SK-N-SH (cell line): ENCODE measurements at regions not wholly inside any gene's neighbourhood (a gene's known extent, or its start where the extent isn't known, plus 50 kb on each side); places are given as distances from the start of the nearest gene placed in this dataset.

Source experiments
- CTCF ChIA-PET: fragments of 300-600, 350-600 bp; formaldehyde crosslinking; extraction: SDS; loops from one replicate; lab custom pipeline; 2021; lab: Yijun Ruan, JAX
- POLR2A ChIA-PET: fragments of 350-600 bp; sonication (Branson Sonifier 250); formaldehyde crosslinking; extraction: SDS; loops from one replicate; lab custom pipeline; 2020; ENCODE audit warnings: antibody characterized with exemption, inconsistent platforms; lab: Yijun Ruan, JAX
- DNase-seq: peaks from one replicate; pipeline ENCODE4 v3.0.0; 2012
- H2AFZ ChIP-seq: fragments of 200-600 bp; sonication (generic); 2 replicates; pipeline ENCODE4 v1.8.1; 2016; ENCODE audit warnings: antibody characterized with exemption, mild to moderate bottlenecking, low read depth
- H3F3A ChIP-seq: fragments of 200-600 bp; sonication (generic); replicated peaks from 2 replicates; pipeline ENCODE3; 2016; ENCODE audit warnings: antibody characterized with exemption, mild to moderate bottlenecking; ENCODE audit not compliant: insufficient read depth
- H3K27ac ChIP-seq, 2 experiments: fragments of 200-500 bp in 1 of 2; fragments of 200-600 bp in 1 of 2; sonication (Bioruptor generic) in 1 of 2; sonication (generic), shearing (Covaris generic) in 1 of 2; 2 replicates each; pipeline versions ENCODE4 v1.5.1 to v1.6.1; 2014 to 2016; ENCODE audit warnings: low read depth in 2 of 2, inconsistent platforms in 1 of 2, low read length in 1 of 2, mild to moderate bottlenecking in 1 of 2, mixed read lengths in 1 of 2
- H3K27me3 ChIP-seq: fragments of 200-600 bp; sonication (generic), shearing (Covaris generic); 2 replicates; pipeline ENCODE4 v1.6.1; 2016; ENCODE audit warnings: mixed run types; ENCODE audit not compliant: insufficient read depth
- H3K36me3 ChIP-seq, 2 experiments: fragments of 200-500 bp in 1 of 2; fragments of 200-600 bp in 1 of 2; sonication (Bioruptor generic) in 1 of 2; sonication (generic) in 1 of 2; replicated peaks in 1 of 2; 2 replicates each; pipeline versions ENCODE3 to v1.5.1; 2014 to 2016; ENCODE audit warnings: low read length in 1 of 2, mild to moderate bottlenecking in 1 of 2; ENCODE audit not compliant: insufficient read depth in 2 of 2, control insufficient read depth in 1 of 2
- H3K4me1 ChIP-seq, 2 experiments: fragments of 200-500 bp in 1 of 2; fragments of 200-600 bp in 1 of 2; sonication (Bioruptor generic) in 1 of 2; sonication (generic), shearing (Covaris generic) in 1 of 2; 2 replicates each; pipeline versions ENCODE4 v1.5.1 to v1.6.1; 2014 to 2016; ENCODE audit warnings: low read depth in 1 of 2, low read length in 1 of 2, mixed run types in 1 of 2; ENCODE audit not compliant: insufficient read depth in 2 of 2, control insufficient read depth in 1 of 2
- H3K4me2 ChIP-seq: fragments of 200-600 bp; sonication (generic), shearing (Covaris generic); 2 replicates; pipeline ENCODE4 v1.6.1; 2017; ENCODE audit warnings: mixed run types
- H3K4me3 ChIP-seq, 2 experiments: fragments of 200-500 bp in 1 of 2; fragments of 200-600 bp in 1 of 2; sonication (Bioruptor generic) in 1 of 2; sonication (generic), shearing (Covaris generic) in 1 of 2; 2 replicates each; pipeline versions ENCODE4 v1.5.1 to v1.8.1; 2014 to 2016; ENCODE audit warnings: low read depth in 2 of 2, inconsistent platforms in 1 of 2, low read length in 1 of 2, mild to moderate bottlenecking in 1 of 2, mixed read lengths in 1 of 2, moderate library complexity in 1 of 2
- H3K79me2 ChIP-seq: fragments of 200-600 bp; sonication (generic); 2 replicates; pipeline ENCODE4 v1.8.1; 2017; ENCODE audit warnings: mild to moderate bottlenecking; ENCODE audit not compliant: insufficient read depth
- H3K9ac ChIP-seq: fragments of 200-600 bp; sonication (generic); 2 replicates; pipeline ENCODE4 v1.6.1; 2017; ENCODE audit warnings: mixed run types
- H3K9me2 ChIP-seq: fragments of 200-600 bp; sonication (generic); 2 replicates; pipeline ENCODE4 v1.6.1; 2017; ENCODE audit warnings: mixed run types
- H3K9me3 ChIP-seq: fragments of 200-600 bp; sonication (generic); 2 replicates; pipeline ENCODE4 v1.6.1; 2017; ENCODE audit warnings: mixed run types, mild to moderate bottlenecking, moderate library complexity
- H4K20me1 ChIP-seq: fragments of 200-600 bp; sonication (generic); 2 replicates; pipeline ENCODE4 v1.6.1; 2017; ENCODE audit warnings: mild to moderate bottlenecking, mixed run types; ENCODE audit not compliant: insufficient read depth
- CHD2 ChIP-seq: fragments of 150-350 bp; IDR thresholded peaks from 2 replicates; pipeline ENCODE4 v1.6.1; 2018; ENCODE audit warnings: low read length; ENCODE audit not compliant: partially characterized antibody
- ELF1 ChIP-seq: IDR thresholded peaks from 2 replicates; pipeline ENCODE4 v1.4.0; 2012
- EP300 ChIP-seq, 2 experiments: IDR thresholded peaks; 2 replicates each; pipeline versions ENCODE4 v1.4.0 to v1.6.1; 2012; ENCODE audit warnings: borderline replicate concordance in 1 of 2, low read depth in 1 of 2, low read length in 1 of 2
- MEF2A ChIP-seq: IDR thresholded peaks from 2 replicates; pipeline ENCODE4 v1.4.0; 2012; ENCODE audit warnings: low read depth, borderline replicate concordance
- RAD21 ChIP-seq: IDR thresholded peaks from 2 replicates; pipeline ENCODE4 v1.6.1; 2012; ENCODE audit warnings: mild to moderate bottlenecking, low read length
- RCOR1 ChIP-seq: fragments of 150-350 bp; IDR thresholded peaks from 2 replicates; pipeline ENCODE4 v1.6.1; 2017; ENCODE audit warnings: antibody characterized with exemption, low read length
- RFX5 ChIP-seq: IDR thresholded peaks from 2 replicates; pipeline ENCODE4 v1.6.1; 2012; ENCODE audit warnings: mild to moderate bottlenecking, improper control_type of control experiment, low read length
- RXRA ChIP-seq: IDR thresholded peaks from 2 replicates; pipeline ENCODE4 v1.4.0; 2012; ENCODE audit warnings: low read depth, mild to moderate bottlenecking, borderline replicate concordance
- TCF12 ChIP-seq: IDR thresholded peaks from 2 replicates; pipeline ENCODE4 v1.4.0; 2012
- TEAD4 ChIP-seq: IDR thresholded peaks from 2 replicates; pipeline ENCODE4 v1.4.0; 2012; ENCODE audit warnings: mild to moderate bottlenecking, borderline replicate concordance; ENCODE audit not compliant: insufficient read depth
- WGBS: methylation state at CpG from one replicate; pipeline ENCODE4 v1.1.6; 2017; ENCODE audit warnings: low lambda C conversion rate; 5-methylcytosine and 5-hydroxymethylcytosine counted together
- TF ChIP-seq, protein P1 (sequence below): IDR thresholded peaks from 2 replicates; pipeline ENCODE4 v1.4.0; 2012; ENCODE audit warnings: low read depth, borderline replicate concordance
- TF ChIP-seq, protein P2 (sequence below): fragments of 200-600 bp; sonication (generic); IDR thresholded peaks from 2 replicates; pipeline ENCODE4 v1.6.1; 2017; ENCODE audit warnings: antibody characterized with exemption, mild to moderate bottlenecking, moderate library complexity
- TF ChIP-seq, protein P3 (sequence below): IDR thresholded peaks from 2 replicates; pipeline ENCODE4 v1.6.1; 2012; ENCODE audit warnings: mild to moderate bottlenecking, low read depth, low read length, moderate library complexity

GRCh38 chr5:84637662-84638375, 253.1 kb upstream of the EDIL3 start:
- Histone ChIP-seq H3K9ac (no peak overlapping the region), H3K4me1 (no peaks in the 10 kb centered on the region), H4K20me1 (no peaks in the 10 kb centered on the region), H3K27ac (no peak overlapping the region), H2AFZ (no peak overlapping the region), H3K36me3 (no peaks in the 10 kb centered on the region), H3K4me3 (no peak overlapping the region), H3K79me2 (no peaks in the 10 kb centered on the region), H3K9me3 (no peaks in the 10 kb centered on the region), H3K9me2 (no peaks in the 10 kb centered on the region), H3K27me3 (no peaks in the 10 kb centered on the region), H3K4me2 (no peak overlapping the region), H3F3A (no peaks in the 10 kb centered on the region)
- POLR2A ChIA-PET = no interaction called here
- no peak for TF ChIP-seq RAD21
- TF ChIP-seq RCOR1 = no peak
- no peak for TF ChIP-seq TEAD4
- no peak for TF ChIP-seq MEF2A
- TF ChIP-seq, protein P1, sequence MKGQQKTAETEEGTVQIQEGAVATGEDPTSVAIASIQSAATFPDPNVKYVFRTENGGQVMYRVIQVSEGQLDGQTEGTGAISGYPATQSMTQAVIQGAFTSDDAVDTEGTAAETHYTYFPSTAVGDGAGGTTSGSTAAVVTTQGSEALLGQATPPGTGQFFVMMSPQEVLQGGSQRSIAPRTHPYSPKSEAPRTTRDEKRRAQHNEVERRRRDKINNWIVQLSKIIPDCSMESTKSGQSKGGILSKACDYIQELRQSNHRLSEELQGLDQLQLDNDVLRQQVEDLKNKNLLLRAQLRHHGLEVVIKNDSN = no peak
- no peak for TF ChIP-seq EP300 (IDR thresholded peaks at IDR 0.05; ENCODE audit: borderline replicate concordance in 1 of 2, low read depth in 1 of 2, low read length in 1 of 2)
- TF ChIP-seq, protein P2, sequence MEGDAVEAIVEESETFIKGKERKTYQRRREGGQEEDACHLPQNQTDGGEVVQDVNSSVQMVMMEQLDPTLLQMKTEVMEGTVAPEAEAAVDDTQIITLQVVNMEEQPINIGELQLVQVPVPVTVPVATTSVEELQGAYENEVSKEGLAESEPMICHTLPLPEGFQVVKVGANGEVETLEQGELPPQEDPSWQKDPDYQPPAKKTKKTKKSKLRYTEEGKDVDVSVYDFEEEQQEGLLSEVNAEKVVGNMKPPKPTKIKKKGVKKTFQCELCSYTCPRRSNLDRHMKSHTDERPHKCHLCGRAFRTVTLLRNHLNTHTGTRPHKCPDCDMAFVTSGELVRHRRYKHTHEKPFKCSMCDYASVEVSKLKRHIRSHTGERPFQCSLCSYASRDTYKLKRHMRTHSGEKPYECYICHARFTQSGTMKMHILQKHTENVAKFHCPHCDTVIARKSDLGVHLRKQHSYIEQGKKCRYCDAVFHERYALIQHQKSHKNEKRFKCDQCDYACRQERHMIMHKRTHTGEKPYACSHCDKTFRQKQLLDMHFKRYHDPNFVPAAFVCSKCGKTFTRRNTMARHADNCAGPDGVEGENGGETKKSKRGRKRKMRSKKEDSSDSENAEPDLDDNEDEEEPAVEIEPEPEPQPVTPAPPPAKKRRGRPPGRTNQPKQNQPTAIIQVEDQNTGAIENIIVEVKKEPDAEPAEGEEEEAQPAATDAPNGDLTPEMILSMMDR = no peak
- TF ChIP-seq CHD2 = no peak
- TF ChIP-seq, protein P3, sequence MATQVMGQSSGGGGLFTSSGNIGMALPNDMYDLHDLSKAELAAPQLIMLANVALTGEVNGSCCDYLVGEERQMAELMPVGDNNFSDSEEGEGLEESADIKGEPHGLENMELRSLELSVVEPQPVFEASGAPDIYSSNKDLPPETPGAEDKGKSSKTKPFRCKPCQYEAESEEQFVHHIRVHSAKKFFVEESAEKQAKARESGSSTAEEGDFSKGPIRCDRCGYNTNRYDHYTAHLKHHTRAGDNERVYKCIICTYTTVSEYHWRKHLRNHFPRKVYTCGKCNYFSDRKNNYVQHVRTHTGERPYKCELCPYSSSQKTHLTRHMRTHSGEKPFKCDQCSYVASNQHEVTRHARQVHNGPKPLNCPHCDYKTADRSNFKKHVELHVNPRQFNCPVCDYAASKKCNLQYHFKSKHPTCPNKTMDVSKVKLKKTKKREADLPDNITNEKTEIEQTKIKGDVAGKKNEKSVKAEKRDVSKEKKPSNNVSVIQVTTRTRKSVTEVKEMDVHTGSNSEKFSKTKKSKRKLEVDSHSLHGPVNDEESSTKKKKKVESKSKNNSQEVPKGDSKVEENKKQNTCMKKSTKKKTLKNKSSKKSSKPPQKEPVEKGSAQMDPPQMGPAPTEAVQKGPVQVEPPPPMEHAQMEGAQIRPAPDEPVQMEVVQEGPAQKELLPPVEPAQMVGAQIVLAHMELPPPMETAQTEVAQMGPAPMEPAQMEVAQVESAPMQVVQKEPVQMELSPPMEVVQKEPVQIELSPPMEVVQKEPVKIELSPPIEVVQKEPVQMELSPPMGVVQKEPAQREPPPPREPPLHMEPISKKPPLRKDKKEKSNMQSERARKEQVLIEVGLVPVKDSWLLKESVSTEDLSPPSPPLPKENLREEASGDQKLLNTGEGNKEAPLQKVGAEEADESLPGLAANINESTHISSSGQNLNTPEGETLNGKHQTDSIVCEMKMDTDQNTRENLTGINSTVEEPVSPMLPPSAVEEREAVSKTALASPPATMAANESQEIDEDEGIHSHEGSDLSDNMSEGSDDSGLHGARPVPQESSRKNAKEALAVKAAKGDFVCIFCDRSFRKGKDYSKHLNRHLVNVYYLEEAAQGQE = no peak
- TF ChIP-seq ELF1 = no peak
- TF ChIP-seq TCF12 = no peak
- no peak for TF ChIP-seq RFX5
- no peak for TF ChIP-seq RXRA
- CTCF ChIA-PET = no interaction called here
- 37% methylated on average over 1 of the region's 1 CpG for WGBS
- no peak for DNase-seq
